HG02678 (cell line): ENCODE measurements at regions not wholly inside any gene's neighbourhood (a gene's known extent, or its start where the extent isn't known, plus 50 kb on each side); places are given as distances from the start of the nearest gene placed in this dataset.
A peak's percentile ranks its signal among the peaks of the same experiment; 100 is the strongest.
"Not testable (repeated sequence)": the region's sequence is repeated elsewhere in the genome, so short reads cannot be mapped to it uniquely, and the experiment has no call there.

Experiments
- ATAC-seq: cut with Tn5 transposase; IDR thresholded peaks from one replicate; pipeline ENCODE4 v1.9.1; 2021; ENCODE audit warnings: mild to moderate bottlenecking, moderate library complexity; ENCODE audit not compliant: unreplicated experiment

- ATAC-seq, result peak; percentile 84
Measured at GRCh38 chrX:109782994-109783700, 50.1 kb upstream of the ACSL4 start.

- ATAC-seq, result no peak
Measured at GRCh38 chrX:109783701-109784079, 50.6 kb upstream of the ACSL4 start.

GRCh38 chrX:109785053-109785452 lies 52.0 kb upstream of the ACSL4 start:
- ATAC-seq, result no peak

GRCh38 chrX:109790511-109790910 lies 57.5 kb upstream of the ACSL4 start:
- not testable (repeated sequence) for ATAC-seq

GRCh38 chrX:109793191-109793590 lies 60.1 kb upstream of the ACSL4 start:
- ATAC-seq, result no peak

- ATAC-seq, result no peak
Measured at GRCh38 chrX:109795682-109796081, 62.6 kb upstream of the ACSL4 start.

GRCh38 chrX:109797311-109797975 lies 64.4 kb upstream of the ACSL4 start:
- no peak for ATAC-seq

GRCh38 chrX:109812236-109812635 lies 79.2 kb upstream of the ACSL4 start:
- ATAC-seq, result no peak

GRCh38 chrX:109813236-109813635 lies 80.2 kb upstream of the ACSL4 start:
- no peak for ATAC-seq

- ATAC-seq, result no peak
Measured at GRCh38 chrX:109818976-109819375, 85.9 kb upstream of the ACSL4 start.

- no peak for ATAC-seq
Measured at GRCh38 chrX:109822861-109823260, 89.8 kb upstream of the ACSL4 start.

- no peak for ATAC-seq
Measured at GRCh38 chrX:109826954-109827708, 94.1 kb upstream of the ACSL4 start.

GRCh38 chrX:109827772-109828171 lies 94.7 kb upstream of the ACSL4 start:
- ATAC-seq, result no peak

GRCh38 chrX:109830157-109830703 lies 97.2 kb upstream of the ACSL4 start:
- no peak for ATAC-seq

GRCh38 chrX:109830704-109831206 lies 97.7 kb upstream of the ACSL4 start:
- peak; percentile 80 for ATAC-seq

GRCh38 chrX:109831326-109831985 lies 98.4 kb upstream of the ACSL4 start:
- peak; percentile 35 for ATAC-seq

GRCh38 chrX:109839694-109840567 lies 106.9 kb upstream of the ACSL4 start:
- no peak for ATAC-seq

- no peak for ATAC-seq
Measured at GRCh38 chrX:109840585-109840984, 107.5 kb upstream of the ACSL4 start.

GRCh38 chrX:109841257-109841656 lies 108.2 kb upstream of the ACSL4 start:
- no peak for ATAC-seq
